CD4-positive, alpha-beta T cell treated with Interferon alpha-2 for 1 hour (primary cell): ENCODE measurements at regions not wholly inside any gene's neighbourhood (a gene's known extent, or its start where the extent isn't known, plus 50 kb on each side); places are given as distances from the start of the nearest gene placed in this dataset.
A peak's percentile ranks its signal among the peaks of the same experiment; 100 is the strongest.

ENCODE experiments used
- DNase-seq, 2 donors: peaks; one replicate each; pipeline ENCODE4 v3.0.0-alpha.2; 2020 to 2022

DNA sequence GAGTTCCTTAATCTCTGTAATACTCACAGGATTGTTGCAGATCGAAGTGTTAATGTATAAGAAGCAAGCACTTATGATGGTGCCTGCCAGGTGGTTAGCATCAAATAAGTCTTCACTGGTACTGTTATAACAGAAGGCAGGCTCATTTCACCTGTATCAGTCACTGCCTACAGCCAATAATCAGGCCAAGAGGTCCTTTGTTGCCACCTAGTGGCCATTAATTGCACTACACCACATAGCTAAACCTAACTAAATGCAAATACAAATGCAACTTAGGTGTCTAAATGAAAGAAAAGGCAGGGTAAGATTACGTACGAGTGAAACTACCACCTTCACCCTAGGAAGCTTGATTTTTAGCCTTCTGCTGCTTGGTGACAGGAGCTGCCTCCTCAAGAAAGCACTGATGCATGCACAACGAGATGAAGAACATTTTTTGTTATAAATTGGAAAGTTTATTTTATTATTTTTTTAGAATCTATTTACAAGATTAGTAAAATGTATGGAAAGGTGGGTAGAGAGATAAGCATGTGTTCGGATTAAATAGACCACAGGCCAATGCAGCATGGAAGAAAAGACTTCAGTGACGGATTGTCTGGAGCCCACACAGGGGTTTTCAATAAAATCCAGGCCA, 334.8 kb upstream of the CAMK1G start:
- peak; percentile 5 to 53 for DNase-seq

- DNase-seq: no peak
These were observed 334.2 kb upstream of the CAMK1G start for GRCh38 chr1:209249280-209249670.

DNA sequence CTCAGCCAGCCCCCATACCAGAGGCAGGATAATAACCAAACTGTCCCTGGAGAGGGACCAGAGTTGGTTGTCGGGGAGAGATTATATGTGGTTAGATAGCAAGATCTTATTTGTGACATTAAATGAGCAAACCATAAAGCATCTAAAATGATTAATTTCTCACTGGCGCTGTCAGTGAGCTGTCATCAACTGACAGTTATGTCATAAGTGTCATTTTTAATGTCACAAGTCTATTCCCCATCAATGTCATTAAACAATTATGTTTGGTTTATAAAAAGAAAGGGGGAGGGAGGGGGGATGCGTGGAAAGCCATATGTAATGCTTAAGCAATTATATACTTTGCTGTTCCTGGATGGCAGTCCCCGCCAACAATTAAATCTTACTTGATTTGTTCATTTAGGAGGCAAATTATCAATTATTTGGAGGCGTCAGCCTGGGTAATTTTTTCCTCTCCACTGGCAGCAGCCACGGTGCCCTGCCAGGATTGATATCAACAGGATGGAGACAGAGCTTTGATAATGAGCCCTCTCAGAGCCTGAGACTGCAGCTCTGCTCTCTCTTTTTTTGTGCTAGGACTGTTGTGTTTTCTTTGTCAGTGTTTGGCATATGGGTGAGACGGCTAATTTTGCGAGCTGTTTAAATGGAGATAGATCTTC, 333.6 kb upstream of the CAMK1G start:
- no peak for DNase-seq

DNA sequence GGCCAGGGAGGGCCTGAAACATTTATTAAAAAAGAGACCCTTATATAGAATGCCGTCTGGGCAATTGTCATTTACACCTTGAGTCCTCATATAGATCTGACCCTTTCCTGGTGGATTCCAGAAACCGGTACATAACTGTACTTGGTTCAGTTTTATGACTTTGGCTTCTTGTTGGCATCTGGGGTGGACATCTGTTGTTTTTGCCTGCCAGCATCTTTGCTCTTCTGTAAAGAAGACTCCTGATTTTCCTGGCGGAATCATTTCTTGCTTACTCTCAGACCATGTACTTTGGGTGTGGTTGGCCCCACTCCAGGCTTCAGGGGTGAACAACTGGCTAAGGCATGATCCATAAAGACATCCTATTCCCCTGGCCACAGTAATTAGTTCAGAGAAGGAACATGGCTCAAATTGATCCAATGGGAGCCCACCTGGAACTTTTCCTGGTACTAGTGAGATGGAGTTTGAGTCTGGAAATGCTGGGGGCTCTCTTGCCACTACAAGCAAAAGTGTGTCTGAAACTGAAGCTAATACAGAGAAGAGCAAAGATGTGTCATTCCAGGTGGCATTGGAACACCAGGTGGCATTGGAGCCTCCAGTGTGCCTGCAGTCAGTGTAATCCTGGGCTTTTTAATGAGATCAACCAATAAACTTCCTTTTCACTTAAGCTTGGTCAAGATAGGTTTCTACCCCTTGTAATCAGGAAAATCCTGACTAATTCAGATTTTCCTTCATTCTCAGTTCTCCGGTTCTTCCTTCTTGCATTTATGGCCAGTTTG, 332.5 kb upstream of the CAMK1G start:
- no peak for DNase-seq

GRCh38 chr1:209256766-209257350, 326.7 kb upstream of the CAMK1G start:
- DNase-seq: no peak

DNA sequence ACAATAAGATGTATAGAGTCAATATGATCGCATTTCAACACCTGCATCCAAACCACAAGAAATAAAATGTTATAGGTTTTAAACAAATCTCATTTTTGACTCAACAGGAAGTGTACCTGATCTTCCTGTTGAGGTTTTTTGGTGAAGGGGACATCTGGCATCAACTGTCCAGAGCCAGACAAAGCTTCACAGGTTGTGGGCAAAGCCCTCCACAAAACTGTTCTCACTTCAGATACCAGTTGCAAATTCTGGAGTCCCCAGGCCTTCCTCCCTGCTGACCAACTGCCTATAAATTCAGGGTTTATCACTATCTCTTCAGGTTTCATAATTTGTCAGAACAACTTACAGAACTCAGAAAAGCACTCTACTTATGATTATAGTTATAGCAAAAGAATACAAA, 326.1 kb upstream of the CAMK1G start:
- no peak for DNase-seq

- DNase-seq: no peak
These were observed 323.4 kb upstream of the CAMK1G start for GRCh38 chr1:209260136-209260535.

DNA sequence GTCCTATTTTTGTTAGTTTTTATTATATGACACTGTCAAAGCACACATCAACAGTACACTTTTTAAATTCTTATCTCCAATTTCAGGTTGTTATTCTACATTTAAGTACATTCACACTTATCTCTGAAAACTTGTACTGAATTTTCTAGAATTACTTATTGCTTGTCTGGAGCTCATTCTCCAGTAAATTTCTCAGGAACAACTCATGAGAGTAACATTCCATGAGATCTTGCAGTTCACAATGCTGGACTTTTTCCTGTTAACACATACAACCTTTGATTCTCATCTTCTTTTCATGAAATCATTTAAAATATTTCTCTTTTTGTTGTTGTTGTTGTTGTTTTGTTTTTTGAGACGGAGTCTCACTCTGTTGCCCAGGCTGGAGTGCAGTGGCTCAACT, 320.9 kb upstream of the CAMK1G start:
- DNase-seq: no peak

- DNase-seq: no peak
These were observed 318.2 kb upstream of the CAMK1G start for GRCh38 chr1:209265301-209265700.

- DNase-seq: no peak
These were observed 316.8 kb upstream of the CAMK1G start for GRCh38 chr1:209266590-209267205.

DNA sequence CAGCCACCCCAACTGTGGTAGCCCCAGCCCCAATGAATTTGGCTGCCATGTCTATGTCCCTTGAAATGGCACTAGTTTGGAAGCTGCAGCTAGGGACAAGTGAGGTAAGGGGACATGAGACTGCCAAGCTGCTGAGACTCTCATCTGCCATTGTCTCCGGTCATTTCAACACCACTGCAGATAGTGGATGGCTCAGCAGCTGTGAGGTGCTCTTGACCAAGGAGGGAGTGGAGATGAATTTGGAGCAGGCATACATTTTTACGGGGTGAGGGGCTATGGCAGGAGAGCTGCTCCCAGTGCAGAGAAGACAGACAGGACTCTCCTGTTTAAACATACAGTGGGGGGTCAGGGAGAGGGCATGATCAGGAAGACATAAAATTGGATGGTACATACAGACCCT, 315.5 kb upstream of the CAMK1G start:
- DNase-seq: no peak

GRCh38 chr1:209268479-209268878, 315.0 kb upstream of the CAMK1G start:
- DNase-seq: no peak

DNA sequence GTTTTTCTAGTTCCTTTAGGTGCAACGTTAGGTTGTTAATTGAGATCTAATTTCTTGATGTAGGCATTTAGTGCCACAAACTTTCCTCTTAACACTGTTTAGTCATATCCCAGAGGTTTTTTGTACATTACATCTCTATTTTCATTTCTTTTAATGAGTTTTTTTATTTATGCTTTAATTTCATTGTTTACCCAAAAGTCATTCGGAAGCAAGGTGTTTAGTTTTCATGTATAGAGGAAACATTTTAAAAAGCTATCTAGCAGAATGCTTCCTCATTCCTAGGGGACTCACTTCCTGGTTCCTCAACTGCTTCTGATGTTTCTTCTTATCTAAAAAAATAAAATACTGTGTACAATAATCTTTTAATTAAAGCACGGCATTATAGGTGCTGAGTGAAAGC, 307.2 kb upstream of the CAMK1G start:
- DNase-seq: no peak

- no peak for DNase-seq
These were observed 305.9 kb upstream of the CAMK1G start for GRCh38 chr1:209277662-209278061.

DNA sequence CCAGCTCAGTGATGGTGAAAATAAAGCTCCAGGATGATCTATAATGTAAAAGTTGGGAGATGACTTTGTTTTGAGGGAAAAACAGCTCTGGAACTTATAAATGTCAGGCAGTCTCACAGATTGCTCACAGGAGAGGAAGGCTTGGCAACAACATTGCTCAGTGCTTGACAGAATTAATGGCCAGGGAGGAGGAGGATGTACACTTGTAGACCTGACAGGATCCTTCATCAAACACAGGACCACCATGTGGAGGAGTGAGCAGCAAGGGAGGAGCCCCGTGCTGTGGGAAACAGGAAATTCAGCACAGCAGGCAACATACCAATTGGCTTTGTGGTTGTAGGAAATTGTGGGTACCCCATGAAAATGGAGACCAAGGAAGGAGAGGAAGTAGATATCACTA, 291.8 kb upstream of the CAMK1G start:
- DNase-seq: no peak

DNA sequence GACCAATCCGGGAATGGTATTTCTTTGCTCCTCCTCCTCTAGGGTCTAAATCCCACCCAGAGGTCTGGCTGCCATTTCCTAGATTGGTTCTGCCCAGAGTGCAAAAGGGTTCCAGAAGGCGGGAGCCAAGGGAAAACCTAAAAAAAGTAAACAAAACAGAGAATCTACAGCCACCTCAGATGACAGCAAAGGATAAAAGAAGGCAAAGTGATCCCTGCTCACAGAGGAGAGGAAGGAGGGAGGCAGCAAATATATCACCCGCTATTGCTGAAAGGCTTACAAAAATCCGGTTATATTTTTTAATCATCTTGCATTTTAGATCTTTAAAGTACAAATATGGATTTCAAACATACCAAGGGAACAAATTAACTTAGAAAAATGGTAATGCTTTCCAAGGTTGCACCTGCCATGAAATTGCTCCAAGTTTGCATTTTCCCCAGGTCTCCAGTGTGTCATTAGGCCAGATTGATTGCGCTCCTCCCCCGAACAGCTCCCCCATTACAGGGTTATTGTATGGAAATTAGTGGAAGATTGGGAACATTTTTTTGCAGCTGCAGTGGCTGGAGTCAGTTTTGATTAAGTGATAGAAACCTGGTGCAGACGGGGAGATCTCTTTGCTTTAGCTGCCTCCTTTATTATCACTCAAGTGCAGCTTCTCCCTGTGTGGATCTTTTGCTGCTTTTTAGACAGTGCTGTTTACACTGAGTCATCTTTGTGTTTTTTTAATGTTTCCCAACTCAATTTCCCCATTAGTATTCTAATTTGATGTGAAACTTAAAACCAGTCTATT, 280.5 kb upstream of the CAMK1G start:
- no peak for DNase-seq

DNA sequence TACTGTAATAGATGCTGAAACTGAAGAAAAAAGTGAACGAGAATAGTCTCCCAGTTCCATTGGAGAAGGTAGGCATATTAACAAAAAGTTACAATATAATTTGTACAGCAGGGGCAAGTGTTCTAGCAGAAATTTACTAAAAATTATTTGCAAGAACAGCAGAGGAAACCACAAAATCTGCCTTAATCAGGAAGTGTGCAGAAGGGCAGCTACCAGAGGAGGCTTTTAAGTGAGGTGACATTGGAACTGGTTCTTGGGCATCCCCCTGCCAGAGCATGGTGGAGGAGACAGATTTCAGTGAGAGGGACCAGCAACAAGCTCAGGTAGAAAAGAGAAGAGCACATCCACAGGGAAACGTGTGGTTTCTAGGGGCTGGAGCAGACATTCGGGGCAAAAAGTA, 279.3 kb upstream of the CAMK1G start:
- DNase-seq: no peak

DNA sequence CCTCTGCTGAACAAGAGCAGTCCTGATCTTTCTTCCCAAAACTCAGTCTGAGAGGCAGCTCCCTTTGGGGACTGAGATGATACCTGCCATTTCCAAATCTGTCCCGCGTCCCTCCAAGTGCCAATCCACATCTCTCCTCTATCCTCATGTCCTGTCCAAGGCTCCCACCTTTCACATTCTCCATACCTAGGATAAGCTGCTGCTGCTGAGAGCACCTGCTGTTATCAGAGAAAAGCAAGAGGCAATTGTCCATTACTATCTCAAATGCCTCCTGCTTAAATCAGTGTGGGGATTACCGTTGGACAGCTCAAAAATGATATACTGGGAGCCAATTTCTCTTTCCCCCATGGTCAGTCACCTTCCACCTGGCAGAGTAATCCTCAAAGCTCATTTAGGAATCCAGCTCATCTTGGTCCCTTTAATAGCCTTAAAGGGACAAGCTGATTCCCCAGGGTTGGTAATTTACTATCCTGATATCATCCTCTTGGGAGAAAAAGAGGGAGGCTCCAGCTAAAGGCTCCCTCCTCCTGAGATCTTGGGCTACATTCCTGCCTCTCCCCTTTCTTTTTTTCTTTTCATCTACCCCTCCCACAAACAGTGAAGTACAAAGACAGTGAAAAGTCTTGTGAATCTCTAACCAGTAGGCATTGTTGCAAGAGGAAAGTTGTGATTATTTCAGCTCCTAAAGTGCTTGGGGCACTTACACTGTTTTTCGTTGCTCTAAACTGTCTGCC, 278.1 kb upstream of the CAMK1G start:
- no peak for DNase-seq

DNA sequence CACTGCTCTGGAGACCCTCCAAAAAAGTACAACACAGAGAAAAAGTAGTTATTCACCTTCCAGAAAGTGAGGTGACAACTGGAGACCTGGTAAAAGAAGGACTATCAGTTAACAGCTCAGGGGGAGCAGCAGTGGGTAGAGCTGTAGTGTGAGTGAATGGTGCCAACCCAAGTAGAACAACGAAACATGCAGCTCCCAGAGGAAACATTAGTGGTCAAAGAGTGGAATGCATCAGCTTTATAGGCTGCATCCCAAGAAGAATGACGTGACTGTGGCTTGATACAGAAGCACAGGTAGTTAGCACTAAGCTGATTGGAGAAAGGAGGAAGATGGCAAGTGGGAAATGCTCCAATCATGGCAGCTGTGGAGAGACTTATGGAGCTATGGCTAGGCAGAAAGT, 275.7 kb upstream of the CAMK1G start:
- DNase-seq: no peak

DNA sequence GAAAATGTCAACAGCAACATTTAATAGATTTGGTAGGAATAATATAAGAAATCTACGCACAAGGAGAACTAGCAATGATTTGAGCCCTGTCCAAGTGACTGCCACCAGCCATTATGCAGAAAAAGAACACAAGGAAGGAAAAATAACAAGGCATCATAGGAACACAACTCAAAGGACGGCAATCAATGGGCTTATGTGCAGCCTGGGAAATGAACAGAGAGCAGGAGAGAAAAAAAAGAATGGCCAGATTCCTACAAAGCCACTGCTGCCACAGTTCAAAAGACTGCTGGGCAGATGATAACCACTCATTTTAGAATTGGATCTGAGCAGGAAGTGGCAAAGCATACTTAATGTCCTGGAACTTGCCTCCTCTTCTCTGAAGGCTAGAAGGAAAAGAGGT, 274.3 kb upstream of the CAMK1G start:
- no peak for DNase-seq

- no peak for DNase-seq
These were observed 271.7 kb upstream of the CAMK1G start for GRCh38 chr1:209311770-209312169.

- DNase-seq: no peak
These were observed 266.6 kb upstream of the CAMK1G start for GRCh38 chr1:209316929-209317328.
